Lower lobe of right lung (tissue), 2 donors: ENCODE measurements at regions not wholly inside any gene's neighbourhood (a gene's known extent, or its start where the extent isn't known, plus 50 kb on each side); places are given as distances from the start of the nearest gene placed in this dataset.
A peak's percentile ranks its signal among the peaks of the same experiment; 100 is the strongest.

Experiments
- ATAC-seq, 2 donors: fragments of 200-7000 bp; cut with Tn5 transposase; one replicate each; pipeline ENCODE4 v1.9.1; 2020 to 2022; ENCODE audit warnings: mild to moderate bottlenecking in 2 of 2, moderate library complexity in 2 of 2
- DNase-seq: peaks from one replicate; pipeline ENCODE4 v3.0.0-alpha.2; 2020
- H3K27ac ChIP-seq: fragments of 200-600 bp; one replicate; pipeline ENCODE4 v1.8.0; 2022
- H3K27me3 ChIP-seq: fragments of 200-600 bp; one replicate; pipeline ENCODE4 v1.8.0; 2022; ENCODE audit warnings: low read depth
- H3K36me3 ChIP-seq: fragments of 200-600 bp; one replicate; pipeline ENCODE4 v1.8.0; 2022; ENCODE audit warnings: mild to moderate bottlenecking
- H3K4me1 ChIP-seq: fragments of 200-600 bp; one replicate; pipeline ENCODE4 v1.8.0; 2022
- H3K4me3 ChIP-seq: fragments of 200-600 bp; one replicate; pipeline ENCODE4 v1.8.0; 2022; ENCODE audit warnings: mild to moderate bottlenecking
- H3K9me3 ChIP-seq: fragments of 200-600 bp; one replicate; pipeline ENCODE4 v1.8.0; 2022
- intact Hi-C: fragments of 100-400 bp; cut with DNase I; formaldehyde crosslinking; loops from one replicate; pipeline ENCODE4 v1.11.0; 2022
- TF ChIP-seq, protein P1 (sequence below): fragments of 200-600 bp; IDR thresholded peaks from one replicate; pipeline ENCODE4 v1.8.0; 2022; ENCODE audit warnings: antibody characterized with exemption, mild to moderate bottlenecking
- donor health status: DM: no; HTN: yes; CAD: no; lungs with severe emphysema.

- ATAC-seq, result peak; percentile 72 to 87
- Histone ChIP-seq H3K4me1 (no peaks in the 10 kb centered on the region), H3K27me3 (no peaks in the 10 kb centered on the region), H3K4me3 (no peak overlapping the region), H3K27ac (peak overlapping the region; percentile 10), H3K9me3 (no peaks in the 10 kb centered on the region), H3K36me3 (no peaks in the 10 kb centered on the region)
- TF ChIP-seq, protein P1, sequence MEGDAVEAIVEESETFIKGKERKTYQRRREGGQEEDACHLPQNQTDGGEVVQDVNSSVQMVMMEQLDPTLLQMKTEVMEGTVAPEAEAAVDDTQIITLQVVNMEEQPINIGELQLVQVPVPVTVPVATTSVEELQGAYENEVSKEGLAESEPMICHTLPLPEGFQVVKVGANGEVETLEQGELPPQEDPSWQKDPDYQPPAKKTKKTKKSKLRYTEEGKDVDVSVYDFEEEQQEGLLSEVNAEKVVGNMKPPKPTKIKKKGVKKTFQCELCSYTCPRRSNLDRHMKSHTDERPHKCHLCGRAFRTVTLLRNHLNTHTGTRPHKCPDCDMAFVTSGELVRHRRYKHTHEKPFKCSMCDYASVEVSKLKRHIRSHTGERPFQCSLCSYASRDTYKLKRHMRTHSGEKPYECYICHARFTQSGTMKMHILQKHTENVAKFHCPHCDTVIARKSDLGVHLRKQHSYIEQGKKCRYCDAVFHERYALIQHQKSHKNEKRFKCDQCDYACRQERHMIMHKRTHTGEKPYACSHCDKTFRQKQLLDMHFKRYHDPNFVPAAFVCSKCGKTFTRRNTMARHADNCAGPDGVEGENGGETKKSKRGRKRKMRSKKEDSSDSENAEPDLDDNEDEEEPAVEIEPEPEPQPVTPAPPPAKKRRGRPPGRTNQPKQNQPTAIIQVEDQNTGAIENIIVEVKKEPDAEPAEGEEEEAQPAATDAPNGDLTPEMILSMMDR, result no peak
- DNase-seq, result no peak
- intact Hi-C loops, result no loop called here
These were observed 57.9 kb upstream of the KCNE4 start for GRCh38 chr2:222993920-222994650.

- Histone ChIP-seq H3K27ac (no peak overlapping the region), H3K4me3 (no peak overlapping the region), H3K27me3 (no peaks in the 10 kb centered on the region), H3K4me1 (no peaks in the 10 kb centered on the region), H3K9me3 (no peaks in the 10 kb centered on the region), H3K36me3 (no peaks in the 10 kb centered on the region)
- ATAC-seq, result no peak
- intact Hi-C loops, result no loop called here
- TF ChIP-seq, protein P1, result no peak
- no peak for DNase-seq
These were observed 53.5 kb upstream of the KCNE4 start for GRCh38 chr2:222998459-222998858.

GRCh38 chr2:223000872-223001796 is 50.9 kb upstream of the KCNE4 start:
- no peak for DNase-seq
- H3K4me3 ChIP-seq, result no peak overlapping the region
- TF ChIP-seq, protein P1, result no peak
- intact Hi-C loops, result no loop called here
- no peaks in the 10 kb centered on the region for H3K4me1 ChIP-seq
- ATAC-seq, result no peak
- H3K36me3 ChIP-seq, result no peaks in the 10 kb centered on the region
- no peaks in the 10 kb centered on the region for H3K9me3 ChIP-seq
- H3K27me3 ChIP-seq, result no peaks in the 10 kb centered on the region
- no peak overlapping the region for H3K27ac ChIP-seq

DNA sequence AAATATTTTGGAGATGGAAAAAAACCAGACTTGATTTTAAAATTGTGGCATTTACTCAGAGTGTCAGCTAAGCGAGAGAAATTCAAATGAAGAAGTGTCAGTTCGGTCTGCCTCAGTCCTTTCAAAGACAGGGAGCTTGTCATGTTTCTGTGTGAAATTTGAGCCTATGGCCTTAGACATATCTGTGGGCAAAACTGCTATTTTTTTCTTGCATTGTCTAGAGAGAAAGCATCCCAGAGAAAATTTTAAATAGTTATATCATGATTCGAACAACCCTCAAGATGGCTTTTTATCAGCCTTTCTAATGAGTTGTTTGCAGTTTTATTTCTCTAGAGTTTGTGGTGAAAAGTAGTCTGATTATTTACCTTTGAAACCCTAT is 50.2 kb upstream of the KCNE4 start:
- Histone ChIP-seq H3K4me3 (no peak overlapping the region), H3K9me3 (no peaks in the 10 kb centered on the region), H3K36me3 (no peaks in the 10 kb centered on the region), H3K27me3 (no peaks in the 10 kb centered on the region), H3K4me1 (no peaks in the 10 kb centered on the region), H3K27ac (no peak overlapping the region)
- intact Hi-C loops, result no loop called here
- ATAC-seq, result no peak
- DNase-seq, result no peak
- TF ChIP-seq, protein P1, result no peak
